ENCODE measurements at regions not wholly inside any gene's neighbourhood (a gene's known extent, or its start where the extent isn't known, plus 50 kb on each side); places are given as distances from the start of the nearest gene placed in this dataset.

- 86 to 93% methylated on average over 1 of the region's 1 CpG for WGBS, 2 donors
- Histone ChIP-seq H3K4me1 (no peaks in the 10 kb centered on the region), H3K4me3 (no peak overlapping the region), H3K9me3 (no peaks in the 10 kb centered on the region), H3K27me3 (no peaks in the 10 kb centered on the region), H3K36me3 (ENCODE audit: low read depth, missing control alignments) (no peaks in the 10 kb centered on the region), H3K27ac (no peak overlapping the region)
- no peak for DNase-seq
- no peak for TF ChIP-seq POLR2A (IDR thresholded peaks at IDR 0.05)
- intact Hi-C loops (cut with DNase I; ENCODE audit: low total_unique reads): no loop called here
These were observed 550.7 kb upstream of the TLE4 start for GRCh38 chr9:79021084-79021483.

- Histone ChIP-seq H3K27me3 (no peaks in the 10 kb centered on the region), H3K4me3 (no peak overlapping the region), H3K27ac (no peak overlapping the region), H3K36me3 (ENCODE audit: low read depth, missing control alignments) (no peaks in the 10 kb centered on the region), H3K4me1 (no peaks in the 10 kb centered on the region), H3K9me3 (no peaks in the 10 kb centered on the region)
- intact Hi-C loops (cut with DNase I; ENCODE audit: low total_unique reads): no loop called here
- DNase-seq: no peak
- 65 to 77% methylated on average over 3 of the region's 3 CpGs for WGBS, 2 donors
- TF ChIP-seq CTCF (IDR thresholded peaks at IDR 0.05): no peak
- no peak for TF ChIP-seq POLR2A (IDR thresholded peaks at IDR 0.05)
These were observed 548.6 kb upstream of the TLE4 start for GRCh38 chr9:79023134-79023580.

- no peak for TF ChIP-seq CTCF (IDR thresholded peaks at IDR 0.05)
- no peak for TF ChIP-seq POLR2A (IDR thresholded peaks at IDR 0.05)
- intact Hi-C loops (cut with DNase I; ENCODE audit: low total_unique reads): no loop called here
These were observed 545.4 kb upstream of the TLE4 start for GRCh38 chr9:79026316-79026715.

GRCh38 chr9:79028101-79028500, 543.7 kb upstream of the TLE4 start:
- no peak for TF ChIP-seq POLR2A (IDR thresholded peaks at IDR 0.05)
- intact Hi-C loops (cut with DNase I; ENCODE audit: low total_unique reads): no loop called here
- no peaks in the 10 kb centered on the region for H3K36me3 ChIP-seq (ENCODE audit: low read depth, missing control alignments)
- H3K4me1 ChIP-seq: no peaks in the 10 kb centered on the region
- H3K4me3 ChIP-seq: no peak overlapping the region
- no peak for DNase-seq
- H3K27ac ChIP-seq: no peak overlapping the region
- H3K9me3 ChIP-seq: no peaks in the 10 kb centered on the region
- no peaks in the 10 kb centered on the region for H3K27me3 ChIP-seq
- 76 to 88% methylated on average over 3 of the region's 3 CpGs for WGBS, 2 donors

More at GRCh38 chr9:79026316-79026715, 545.4 kb upstream of the TLE4 start:
- WGBS, 2 donors: 55 to 69% methylated on average over 3 of the region's 3 CpGs
- Histone ChIP-seq H3K4me3 (no peak overlapping the region), H3K27ac (no peak overlapping the region), H3K36me3 (ENCODE audit: low read depth, missing control alignments) (no peaks in the 10 kb centered on the region), H3K4me1 (no peaks in the 10 kb centered on the region), H3K9me3 (no peaks in the 10 kb centered on the region), H3K27me3 (no peaks in the 10 kb centered on the region)
- no peak for DNase-seq

GRCh38 chr9:79034583-79034982, 537.2 kb upstream of the TLE4 start:
- DNase-seq: no peak
- intact Hi-C loops (cut with DNase I; ENCODE audit: low total_unique reads): no loop called here
- H3K36me3 ChIP-seq (ENCODE audit: low read depth, missing control alignments): no peaks in the 10 kb centered on the region
- H3K4me3 ChIP-seq: no peak overlapping the region
- H3K27ac ChIP-seq: no peak overlapping the region
- H3K9me3 ChIP-seq: no peaks in the 10 kb centered on the region
- no peaks in the 10 kb centered on the region for H3K4me1 ChIP-seq
- TF ChIP-seq CTCF (IDR thresholded peaks at IDR 0.05) (no peak), POLR2A (IDR thresholded peaks at IDR 0.05) (no peak)
- 90 to 95% methylated on average over 4 of the region's 4 CpGs for WGBS, 2 donors
- no peaks in the 10 kb centered on the region for H3K27me3 ChIP-seq

- intact Hi-C loops (cut with DNase I; ENCODE audit: low total_unique reads): no loop called here
- H3K27me3 ChIP-seq: no peaks in the 10 kb centered on the region
- TF ChIP-seq CTCF (IDR thresholded peaks at IDR 0.05) (no peak), POLR2A (IDR thresholded peaks at IDR 0.05) (no peak)
- DNase-seq: no peak
- H3K4me1 ChIP-seq: no peaks in the 10 kb centered on the region
- H3K4me3 ChIP-seq: no peak overlapping the region
- no peaks in the 10 kb centered on the region for H3K9me3 ChIP-seq
- H3K36me3 ChIP-seq (ENCODE audit: low read depth, missing control alignments): no peaks in the 10 kb centered on the region
- 90 to 95% methylated on average over 4 to 19 of the region's 19 CpGs for WGBS, 2 donors
- no peak overlapping the region for H3K27ac ChIP-seq
These were observed 534.4 kb upstream of the TLE4 start for GRCh38 chr9:79037338-79037737.

Measured in testis (tissue), 2 donors.